MCF 10A (cell line): ENCODE measurements at regions not wholly inside any gene's neighbourhood (a gene's known extent, or its start where the extent isn't known, plus 50 kb on each side); places are given as distances from the start of the nearest gene placed in this dataset.
"Not testable (repeated sequence)": the region's sequence is repeated elsewhere in the genome, so short reads cannot be mapped to it uniquely, and the experiment has no call there.

Experiments used
- BruUV-seq: library from RNA; stranded (reverse); fragments of 400-500 nt; replicated peaks from 2 replicates; lab custom pipeline; 2021; lab: Mats Ljungman, UMichigan
- CTCF ChIA-PET: fragments of 300-600 bp; sonication (Branson Sonifier 250); formaldehyde crosslinking; extraction: SDS; loops from one replicate; lab custom pipeline; 2021; ENCODE audit warnings: antibody characterized with exemption, inconsistent platforms; lab: Yijun Ruan, JAX
- POLR2A ChIA-PET: fragments of 300-600, 350-650 bp; sonication (Branson Sonifier 250); formaldehyde crosslinking; extraction: SDS; loops from one replicate; lab custom pipeline; 2020; ENCODE audit warnings: antibody characterized with exemption, inconsistent platforms; lab: Yijun Ruan, JAX
- DNase-seq: peaks from one replicate; pipeline ENCODE4 v3.0.0-alpha.2; 2018; ENCODE audit not compliant: unreplicated experiment
- H3K27ac Mint-ChIP-seq: one replicate; pipeline ENCODE4 v1.8.0; 2022; ENCODE audit warnings: mild to moderate bottlenecking, low read depth, mixed read lengths; ENCODE audit not compliant: unreplicated experiment
- H3K27me3 Mint-ChIP-seq: one replicate; pipeline ENCODE4 v1.8.0; 2022; ENCODE audit warnings: mixed read lengths; ENCODE audit not compliant: insufficient read depth, unreplicated experiment
- H3K36me3 Mint-ChIP-seq: one replicate; pipeline ENCODE4 v1.8.0; 2022; ENCODE audit warnings: mild to moderate bottlenecking, moderate library complexity, mixed read lengths; ENCODE audit not compliant: insufficient read depth, unreplicated experiment
- H3K4me1 Mint-ChIP-seq: one replicate; pipeline ENCODE4 v1.8.0; 2022; ENCODE audit warnings: mixed read lengths; ENCODE audit not compliant: insufficient read depth, unreplicated experiment
- H3K4me3 Mint-ChIP-seq: one replicate; pipeline ENCODE4 v1.8.0; 2022; ENCODE audit warnings: mild to moderate bottlenecking, moderate library complexity, mixed read lengths; ENCODE audit not compliant: unreplicated experiment
- H3K9me3 Mint-ChIP-seq: one replicate; pipeline ENCODE4 v1.8.0; 2022; ENCODE audit warnings: mixed read lengths; ENCODE audit not compliant: unreplicated experiment
- intact Hi-C: fragments of 100-400 bp; cut with micrococcal nuclease; formaldehyde crosslinking; loops from 2 replicates; pipeline ENCODE4 v1.14.1; 2022
- TF ChIP-seq, protein P1 (sequence below): fragments of 200-600 bp; IDR thresholded peaks from one replicate; pipeline ENCODE4 v1.8.0; 2022; ENCODE audit warnings: antibody characterized with exemption, mild to moderate bottlenecking; ENCODE audit not compliant: unreplicated experiment

DNA sequence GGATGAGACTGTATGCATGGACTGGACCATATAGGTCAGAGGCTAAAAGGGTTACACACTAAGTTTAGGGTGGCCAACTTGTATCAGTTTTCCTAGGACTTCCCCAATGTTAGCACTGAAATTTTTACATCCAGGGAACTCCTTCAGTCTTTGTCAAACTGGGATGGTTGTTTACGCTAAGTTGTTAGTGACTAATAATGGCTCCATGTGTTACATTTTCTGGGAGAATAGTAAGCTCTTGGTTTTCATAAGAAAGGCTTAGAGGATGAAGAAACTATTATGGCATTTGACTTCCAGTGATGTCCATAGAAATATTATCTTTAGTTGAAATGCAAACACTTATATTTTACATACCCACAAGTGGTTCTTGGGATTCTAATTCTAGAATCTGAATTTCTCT is 57.9 kb upstream of the ST3GAL6 start:
- no TSS peak for BruUV-seq
- Mint-ChIP-seq H3K4me1 (no peaks in the 10 kb centered on the region), H3K27ac (no peak overlapping the region), H3K9me3 (no peaks in the 10 kb centered on the region), H3K4me3 (no peak overlapping the region), H3K36me3 (no peaks in the 10 kb centered on the region), H3K27me3 (no peaks in the 10 kb centered on the region)
- CTCF ChIA-PET, result interaction anchor here (0.7 to 1.0 kb wide), 2 partner anchors 103 to 625 kb away, joined by 3 read pairs; no protein-coding TSS in a partner anchor
- TF ChIP-seq, protein P1, sequence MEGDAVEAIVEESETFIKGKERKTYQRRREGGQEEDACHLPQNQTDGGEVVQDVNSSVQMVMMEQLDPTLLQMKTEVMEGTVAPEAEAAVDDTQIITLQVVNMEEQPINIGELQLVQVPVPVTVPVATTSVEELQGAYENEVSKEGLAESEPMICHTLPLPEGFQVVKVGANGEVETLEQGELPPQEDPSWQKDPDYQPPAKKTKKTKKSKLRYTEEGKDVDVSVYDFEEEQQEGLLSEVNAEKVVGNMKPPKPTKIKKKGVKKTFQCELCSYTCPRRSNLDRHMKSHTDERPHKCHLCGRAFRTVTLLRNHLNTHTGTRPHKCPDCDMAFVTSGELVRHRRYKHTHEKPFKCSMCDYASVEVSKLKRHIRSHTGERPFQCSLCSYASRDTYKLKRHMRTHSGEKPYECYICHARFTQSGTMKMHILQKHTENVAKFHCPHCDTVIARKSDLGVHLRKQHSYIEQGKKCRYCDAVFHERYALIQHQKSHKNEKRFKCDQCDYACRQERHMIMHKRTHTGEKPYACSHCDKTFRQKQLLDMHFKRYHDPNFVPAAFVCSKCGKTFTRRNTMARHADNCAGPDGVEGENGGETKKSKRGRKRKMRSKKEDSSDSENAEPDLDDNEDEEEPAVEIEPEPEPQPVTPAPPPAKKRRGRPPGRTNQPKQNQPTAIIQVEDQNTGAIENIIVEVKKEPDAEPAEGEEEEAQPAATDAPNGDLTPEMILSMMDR, result no peak
- intact Hi-C loops, result loop anchor here (1.0 kb wide), 1 partner anchor 108 kb away; no protein-coding TSS in a partner anchor
- no peak for DNase-seq
- POLR2A ChIA-PET, result interaction anchor here (0.6 to 1.3 kb wide), 2 partner anchors 108 to 679 kb away, joined by 3 to 4 read pairs; no protein-coding TSS in a partner anchor

GRCh38 chr3:98705694-98706093 is 57.4 kb upstream of the ST3GAL6 start:
- peak; percentile 32 for DNase-seq
- H3K27me3 Mint-ChIP-seq, result no peaks in the 10 kb centered on the region
- no peaks in the 10 kb centered on the region for H3K4me1 Mint-ChIP-seq
- H3K27ac Mint-ChIP-seq, result no peak overlapping the region
- intact Hi-C loops, result loop anchor here (1.0 kb wide), 1 partner anchor 108 kb away; no protein-coding TSS in a partner anchor
- CTCF ChIA-PET, result interaction anchor here (0.7 to 1.0 kb wide), 2 partner anchors 103 to 625 kb away, joined by 3 read pairs; no protein-coding TSS in a partner anchor
- POLR2A ChIA-PET, result interaction anchor here (0.6 kb wide), 1 partner anchor 680 kb away, joined by 4 read pairs; no protein-coding TSS in a partner anchor
- TF ChIP-seq, protein P1, result peak; percentile 22
- no peaks in the 10 kb centered on the region for H3K9me3 Mint-ChIP-seq
- no peaks in the 10 kb centered on the region for H3K36me3 Mint-ChIP-seq
- BruUV-seq, result no TSS peak
- no peak overlapping the region for H3K4me3 Mint-ChIP-seq

- H3K27ac Mint-ChIP-seq, DNase-seq, H3K4me3 Mint-ChIP-seq, H3K9me3 Mint-ChIP-seq, H3K27me3 Mint-ChIP-seq, CTCF ChIA-PET, H3K4me1 Mint-ChIP-seq, H3K36me3 Mint-ChIP-seq, POLR2A ChIA-PET, intact Hi-C loops, BruUV-seq: not testable (repeated sequence)
These were observed 54.5 kb upstream of the ST3GAL6 start for GRCh38 chr3:98708681-98709080.

DNA sequence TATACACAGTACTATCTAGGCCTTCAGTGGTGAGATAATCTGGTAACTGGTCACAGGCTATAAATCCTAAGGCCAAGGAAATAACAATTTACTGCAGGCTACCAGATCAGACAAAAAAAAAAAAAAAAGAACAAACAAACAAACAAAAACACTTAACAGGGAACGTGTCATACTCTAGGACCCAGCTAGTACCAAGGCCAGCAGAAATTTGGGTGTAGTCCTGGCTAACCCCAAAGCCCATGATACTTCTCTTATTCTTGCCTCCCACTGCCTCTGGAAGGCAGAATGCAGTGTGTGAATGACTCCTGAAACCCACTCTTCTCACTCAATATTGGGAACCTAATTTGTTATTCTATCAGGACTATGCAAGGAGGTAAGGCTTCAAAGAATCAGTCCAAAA is 53.7 kb upstream of the ST3GAL6 start:
- no peaks in the 10 kb centered on the region for H3K9me3 Mint-ChIP-seq
- no peaks in the 10 kb centered on the region for H3K36me3 Mint-ChIP-seq
- POLR2A ChIA-PET, result no interaction called here
- H3K4me3 Mint-ChIP-seq, result no peak overlapping the region
- H3K27ac Mint-ChIP-seq, result no peak overlapping the region
- no peaks in the 10 kb centered on the region for H3K4me1 Mint-ChIP-seq
- intact Hi-C loops, result no loop called here
- BruUV-seq, result no TSS peak
- DNase-seq, result no peak
- no peaks in the 10 kb centered on the region for H3K27me3 Mint-ChIP-seq
- TF ChIP-seq, protein P1, result no peak
- CTCF ChIA-PET, result no interaction called here
